ENCODE measurements at regions not wholly inside any gene's neighbourhood (a gene's known extent, or its start where the extent isn't known, plus 50 kb on each side); places are given as distances from the start of the nearest gene placed in this dataset.

DNA sequence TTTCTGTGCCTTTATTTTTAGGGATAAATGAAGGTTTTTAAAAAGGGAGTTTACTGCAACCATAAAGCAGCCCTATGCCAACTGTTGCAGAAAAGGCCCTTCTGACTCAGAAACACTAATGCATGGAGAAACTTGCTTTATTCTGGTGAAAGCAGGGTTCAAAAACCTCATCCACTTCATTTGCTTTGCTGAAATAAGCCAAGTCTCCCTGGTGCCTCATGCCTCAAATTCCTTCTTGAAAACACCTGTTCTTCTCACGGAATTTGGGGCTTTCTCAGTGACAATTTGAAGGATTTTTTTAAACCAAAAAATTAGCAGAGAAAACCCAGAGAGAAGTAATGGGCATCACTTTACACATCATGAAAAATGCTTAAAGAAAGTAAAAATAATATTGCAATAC is 349.0 kb downstream of the PCDH7 start:
- Histone ChIP-seq H3K4me3 (no peak overlapping the region), H3K4me1 (no peaks in the 10 kb centered on the region), H3K4me2 (no peak overlapping the region), H3K9me3 (no peaks in the 10 kb centered on the region), H3K27ac (no peak overlapping the region)
- 7% methylated on average over 1 of the region's 1 CpG for WGBS (ENCODE audit: missing lambda C conversion rate)
- ChIA-PET POLR2A (no interaction called here), CTCF (no interaction called here)
- DNase-seq (ENCODE audit: low read depth in 1 of 2, low spot score in 1 of 2) (no peak), FAIRE-seq (no peak), ATAC-seq (no peak)
- TF ChIP-seq EHMT2 (IDR thresholded peaks at IDR 0.05; ENCODE audit: low read depth) (no peak), NR3C1 (IDR thresholded peaks at IDR 0.05) (no peak), CBX2 (IDR thresholded peaks at IDR 0.05; ENCODE audit: borderline replicate concordance, low read depth) (no peak), FOSB (CRISPR knock-in tag; IDR thresholded peaks at IDR 0.05) (no peak), HDAC2 (IDR thresholded peaks at IDR 0.05) (no peak), RNF2 (IDR thresholded peaks at IDR 0.05; ENCODE audit: borderline replicate concordance, low read depth) (no peak), E2F6 (IDR thresholded peaks at IDR 0.05; ENCODE audit: borderline replicate concordance, low read depth) (no peak), MAFK (IDR thresholded peaks at IDR 0.05; ENCODE audit: partially characterized antibody) (no peak), TP53 (CRISPR knock-in tag; IDR thresholded peaks at IDR 0.05) (no peak), NPAS2 (CRISPR knock-in tag; IDR thresholded peaks at IDR 0.05; ENCODE audit: borderline replicate concordance) (no peak), JUNB (IDR thresholded peaks at IDR 0.05) (no peak), PHF8 (IDR thresholded peaks at IDR 0.05; ENCODE audit: borderline replicate concordance, low read depth) (no peak), NFE2L2 (conservative IDR thresholded peaks at IDR 0.05; ENCODE audit: low read length) (no peak), FOSL2 (IDR thresholded peaks at IDR 0.05) (no peak), FOSL2 (CRISPR knock-in tag; IDR thresholded peaks at IDR 0.05) (no peak), ELK1 (IDR thresholded peaks at IDR 0.05; ENCODE audit: low read depth, low read length) (no peak), HES2 (IDR thresholded peaks at IDR 0.05) (no peak), GATA3 (IDR thresholded peaks at IDR 0.05; ENCODE audit: borderline replicate concordance) (no peak), POLR2A (IDR thresholded peaks at IDR 0.05; ENCODE audit: low read length) (no peak)
- TF ChIP-seq, protein P1, sequence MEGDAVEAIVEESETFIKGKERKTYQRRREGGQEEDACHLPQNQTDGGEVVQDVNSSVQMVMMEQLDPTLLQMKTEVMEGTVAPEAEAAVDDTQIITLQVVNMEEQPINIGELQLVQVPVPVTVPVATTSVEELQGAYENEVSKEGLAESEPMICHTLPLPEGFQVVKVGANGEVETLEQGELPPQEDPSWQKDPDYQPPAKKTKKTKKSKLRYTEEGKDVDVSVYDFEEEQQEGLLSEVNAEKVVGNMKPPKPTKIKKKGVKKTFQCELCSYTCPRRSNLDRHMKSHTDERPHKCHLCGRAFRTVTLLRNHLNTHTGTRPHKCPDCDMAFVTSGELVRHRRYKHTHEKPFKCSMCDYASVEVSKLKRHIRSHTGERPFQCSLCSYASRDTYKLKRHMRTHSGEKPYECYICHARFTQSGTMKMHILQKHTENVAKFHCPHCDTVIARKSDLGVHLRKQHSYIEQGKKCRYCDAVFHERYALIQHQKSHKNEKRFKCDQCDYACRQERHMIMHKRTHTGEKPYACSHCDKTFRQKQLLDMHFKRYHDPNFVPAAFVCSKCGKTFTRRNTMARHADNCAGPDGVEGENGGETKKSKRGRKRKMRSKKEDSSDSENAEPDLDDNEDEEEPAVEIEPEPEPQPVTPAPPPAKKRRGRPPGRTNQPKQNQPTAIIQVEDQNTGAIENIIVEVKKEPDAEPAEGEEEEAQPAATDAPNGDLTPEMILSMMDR (IDR thresholded peaks at IDR 0.05): no peak

- H3K9me3 ChIP-seq: no peaks in the 10 kb centered on the region
- no peak overlapping the region for H3K4me3 ChIP-seq
- H3K4me2 ChIP-seq: no peak overlapping the region
- DNase-seq (ENCODE audit: low read depth in 1 of 2, low spot score in 1 of 2): no peak
- CTCF ChIA-PET: interaction anchor here (0.6 kb wide), 1 partner anchor 1704 kb away, joined by 3 read pairs; no protein-coding TSS in a partner anchor
- 7% methylated on average over 3 of the region's 3 CpGs for WGBS (ENCODE audit: missing lambda C conversion rate)
- FAIRE-seq: no peak
- no peaks in the 10 kb centered on the region for H3K4me1 ChIP-seq
- no peak for TF ChIP-seq RNF2 (IDR thresholded peaks at IDR 0.05; ENCODE audit: borderline replicate concordance, low read depth)
- no peak for TF ChIP-seq CBX2 (IDR thresholded peaks at IDR 0.05; ENCODE audit: borderline replicate concordance, low read depth)
- TF ChIP-seq BHLHE40 (IDR thresholded peaks at IDR 0.05; ENCODE audit: low read depth, low read length): no peak
- TF ChIP-seq JUN (IDR thresholded peaks at IDR 0.05): no peak
- no peak for ATAC-seq
- POLR2A ChIA-PET: no interaction called here
- H3K27ac ChIP-seq: no peak overlapping the region
Observed at GRCh38 chr4:31071508-31072486, 351.6 kb downstream of the PCDH7 start.
